ENCODE measurements at regions not wholly inside any gene's neighbourhood (a gene's known extent, or its start where the extent isn't known, plus 50 kb on each side); places are given as distances from the start of the nearest gene placed in this dataset.

DNA sequence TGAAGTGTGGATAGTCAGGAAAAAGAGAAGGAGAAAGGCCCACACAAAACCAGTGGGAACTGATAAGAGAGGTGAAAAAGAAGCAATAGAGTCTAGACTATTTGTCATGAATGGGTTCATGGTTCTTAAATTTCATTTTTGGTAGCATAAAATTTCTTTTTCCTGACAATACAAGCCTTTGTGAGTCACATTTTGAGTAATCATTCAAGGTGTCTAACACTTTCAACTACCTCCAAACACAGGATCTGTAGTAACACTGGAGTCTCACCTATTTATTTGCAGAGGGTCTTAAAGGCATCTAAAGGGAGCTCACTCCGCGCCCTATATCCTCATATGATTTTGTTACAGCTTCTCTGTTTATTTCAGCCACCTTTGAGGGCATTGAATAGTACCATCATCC is 96.0 kb downstream of the SAMD9 start:
- TF ChIP-seq, protein P1, sequence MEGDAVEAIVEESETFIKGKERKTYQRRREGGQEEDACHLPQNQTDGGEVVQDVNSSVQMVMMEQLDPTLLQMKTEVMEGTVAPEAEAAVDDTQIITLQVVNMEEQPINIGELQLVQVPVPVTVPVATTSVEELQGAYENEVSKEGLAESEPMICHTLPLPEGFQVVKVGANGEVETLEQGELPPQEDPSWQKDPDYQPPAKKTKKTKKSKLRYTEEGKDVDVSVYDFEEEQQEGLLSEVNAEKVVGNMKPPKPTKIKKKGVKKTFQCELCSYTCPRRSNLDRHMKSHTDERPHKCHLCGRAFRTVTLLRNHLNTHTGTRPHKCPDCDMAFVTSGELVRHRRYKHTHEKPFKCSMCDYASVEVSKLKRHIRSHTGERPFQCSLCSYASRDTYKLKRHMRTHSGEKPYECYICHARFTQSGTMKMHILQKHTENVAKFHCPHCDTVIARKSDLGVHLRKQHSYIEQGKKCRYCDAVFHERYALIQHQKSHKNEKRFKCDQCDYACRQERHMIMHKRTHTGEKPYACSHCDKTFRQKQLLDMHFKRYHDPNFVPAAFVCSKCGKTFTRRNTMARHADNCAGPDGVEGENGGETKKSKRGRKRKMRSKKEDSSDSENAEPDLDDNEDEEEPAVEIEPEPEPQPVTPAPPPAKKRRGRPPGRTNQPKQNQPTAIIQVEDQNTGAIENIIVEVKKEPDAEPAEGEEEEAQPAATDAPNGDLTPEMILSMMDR (IDR thresholded peaks at IDR 0.05): no peak
- intact Hi-C loops (cut with DNase I; ENCODE audit: low total_unique reads): no loop called here

DNA sequence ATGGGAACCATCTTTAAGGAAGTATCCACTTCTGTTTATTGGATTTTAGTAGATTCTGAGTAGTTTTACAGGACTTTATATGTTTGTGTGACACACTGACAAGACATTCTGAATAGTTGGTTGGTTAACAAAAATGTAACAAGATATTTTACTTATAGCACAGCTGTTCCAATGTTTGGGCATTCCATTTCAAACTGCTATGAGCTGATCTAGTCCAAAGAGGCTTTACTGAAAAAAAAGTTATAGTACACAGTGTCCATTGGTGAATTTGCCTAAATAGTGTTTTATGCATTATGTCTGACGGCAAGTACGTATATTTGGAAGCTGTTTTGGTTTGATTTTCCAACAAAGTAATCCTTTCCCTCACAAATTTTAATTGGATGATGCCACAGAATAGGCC is 99.1 kb downstream of the SAMD9 start:
- H3K27ac ChIP-seq: no peak overlapping the region
- H3K27me3 ChIP-seq: no peaks in the 10 kb centered on the region
- no peak for DNase-seq
- H3K4me3 ChIP-seq: no peak overlapping the region
- intact Hi-C loops (cut with DNase I; ENCODE audit: low total_unique reads): no loop called here
- no peaks in the 10 kb centered on the region for H3K4me1 ChIP-seq
- TF ChIP-seq, protein P1 (IDR thresholded peaks at IDR 0.05): no peak
- no peaks in the 10 kb centered on the region for H3K9me3 ChIP-seq
- no peaks in the 10 kb centered on the region for H3K36me3 ChIP-seq

More for the DNA sequence above, 96.0 kb downstream of the SAMD9 start:
- Histone ChIP-seq H3K4me1 (no peaks in the 10 kb centered on the region), H3K27me3 (no peaks in the 10 kb centered on the region), H3K9me3 (no peaks in the 10 kb centered on the region), H3K4me3 (no peak overlapping the region), H3K27ac (no peak overlapping the region), H3K36me3 (no peaks in the 10 kb centered on the region)
- no peak for DNase-seq

DNA sequence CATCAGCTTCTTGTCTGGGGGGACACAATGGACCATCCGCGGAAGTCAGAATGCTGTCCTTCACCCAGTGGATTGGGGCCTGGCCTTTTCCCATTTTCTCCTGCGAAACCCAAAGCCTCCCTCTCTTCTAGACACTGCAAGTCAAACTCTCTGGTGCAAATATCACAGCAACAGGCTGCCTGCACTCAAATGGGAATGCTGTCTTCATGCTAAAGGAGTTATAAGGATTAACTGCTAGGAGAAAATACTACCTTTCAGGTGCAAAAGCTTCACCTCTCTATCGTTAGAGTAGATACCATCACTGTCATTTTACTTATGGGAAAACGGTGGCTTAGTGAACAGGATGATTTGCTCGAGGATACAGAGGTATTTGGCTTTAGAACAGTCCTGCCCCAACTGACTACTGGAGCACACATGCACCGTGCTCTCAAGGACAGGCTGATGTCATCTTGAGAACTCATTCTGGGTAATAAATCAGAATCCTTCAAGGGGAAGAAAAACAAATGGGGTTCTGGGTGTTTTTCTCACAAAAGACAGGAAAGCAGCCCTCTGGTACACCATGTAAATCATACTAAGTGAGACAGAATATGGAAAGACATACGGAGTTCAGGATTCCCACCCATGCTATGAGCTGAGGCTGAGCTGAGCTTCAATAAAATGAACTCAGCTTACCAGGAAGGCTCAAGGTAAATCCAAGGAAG is 100.9 kb downstream of the SAMD9 start:
- Histone ChIP-seq H3K4me1 (no peaks in the 10 kb centered on the region), H3K4me3 (no peak overlapping the region), H3K27ac (no peak overlapping the region), H3K27me3 (no peaks in the 10 kb centered on the region), H3K9me3 (no peaks in the 10 kb centered on the region), H3K36me3 (no peaks in the 10 kb centered on the region)
- intact Hi-C loops (cut with DNase I; ENCODE audit: low total_unique reads): no loop called here
- TF ChIP-seq, protein P1 (IDR thresholded peaks at IDR 0.05): no peak
- no peak for DNase-seq

DNA sequence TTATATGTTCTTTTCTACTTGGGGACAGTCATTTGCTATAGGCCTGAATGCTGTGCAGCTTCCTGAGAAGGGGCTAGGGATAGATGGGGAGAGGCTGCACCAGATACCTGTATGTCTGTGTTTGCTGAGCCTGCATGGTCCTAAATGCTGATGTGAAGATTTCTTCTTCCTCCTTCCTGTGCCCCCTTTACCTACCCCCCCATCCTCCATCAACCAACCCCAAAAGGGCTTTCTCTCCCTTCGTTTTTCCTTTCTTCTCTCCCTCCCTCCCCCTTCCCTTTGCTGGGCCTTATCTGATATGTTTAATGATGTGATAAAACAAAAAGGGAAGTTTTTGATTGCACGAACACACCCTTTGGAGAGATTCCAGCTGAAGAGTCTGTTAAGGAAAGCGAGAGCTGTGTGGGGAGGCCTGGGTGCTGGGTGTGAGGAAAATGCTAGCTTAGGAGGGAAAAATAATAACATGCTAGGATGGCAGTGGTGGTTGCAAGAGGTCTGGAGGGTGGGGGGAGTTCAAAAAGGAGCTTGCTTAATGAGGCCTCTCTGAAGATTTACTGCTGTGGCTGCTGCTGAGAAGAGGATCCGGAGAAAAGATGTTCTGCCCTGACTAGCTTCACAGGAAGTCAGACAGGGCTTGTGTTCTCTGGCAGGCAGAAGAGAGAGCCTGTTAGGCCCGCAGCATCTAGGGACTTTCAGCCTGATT is 101.8 kb downstream of the SAMD9 start:
- no peaks in the 10 kb centered on the region for H3K4me1 ChIP-seq
- H3K36me3 ChIP-seq: no peaks in the 10 kb centered on the region
- intact Hi-C loops (cut with DNase I; ENCODE audit: low total_unique reads): no loop called here
- H3K27ac ChIP-seq: no peak overlapping the region
- H3K9me3 ChIP-seq: no peaks in the 10 kb centered on the region
- no peak for DNase-seq
- no peaks in the 10 kb centered on the region for H3K27me3 ChIP-seq
- no peak overlapping the region for H3K4me3 ChIP-seq
- TF ChIP-seq, protein P1 (IDR thresholded peaks at IDR 0.05): no peak

DNA sequence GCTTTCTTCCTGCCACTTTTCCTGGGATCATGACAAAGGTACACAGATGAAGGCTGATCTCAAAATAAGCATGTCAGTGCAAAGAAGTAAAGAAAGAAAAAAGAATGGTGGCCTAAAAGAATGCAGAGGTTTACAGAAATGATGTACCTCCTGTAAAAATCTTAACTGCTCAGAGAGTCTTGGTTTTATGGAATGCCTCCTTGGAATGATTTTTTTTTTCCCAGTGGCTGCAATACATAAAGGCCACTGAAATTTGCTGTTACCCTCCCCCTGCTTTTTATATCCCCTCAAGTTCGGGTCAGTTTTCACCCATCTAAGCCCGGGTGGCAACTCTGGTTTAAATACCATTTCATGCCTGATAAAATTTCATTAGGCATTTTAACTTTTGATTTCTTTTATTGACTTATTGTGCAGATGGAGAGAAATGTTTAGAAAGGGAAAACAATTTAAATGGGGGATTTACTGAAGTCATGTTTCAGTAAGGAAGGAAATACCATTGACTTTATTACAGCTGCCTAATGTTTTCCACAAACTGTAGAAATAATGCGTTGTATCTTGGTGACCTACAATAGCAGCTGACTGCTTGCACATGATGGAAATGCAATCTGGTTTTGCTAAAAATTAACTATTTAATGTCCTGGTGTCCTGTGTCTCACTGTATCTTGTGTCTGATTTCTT is 102.5 kb downstream of the SAMD9 start:
- TF ChIP-seq, protein P1 (IDR thresholded peaks at IDR 0.05): no peak
- intact Hi-C loops (cut with DNase I; ENCODE audit: low total_unique reads): no loop called here
- Histone ChIP-seq H3K4me3 (no peak overlapping the region), H3K4me1 (no peaks in the 10 kb centered on the region), H3K27ac (no peak overlapping the region), H3K27me3 (no peaks in the 10 kb centered on the region), H3K36me3 (no peaks in the 10 kb centered on the region), H3K9me3 (no peaks in the 10 kb centered on the region)
- no peak for DNase-seq
